ENCODE measurements at regions not wholly inside any gene's neighbourhood (a gene's known extent, or its start where the extent isn't known, plus 50 kb on each side); places are given as distances from the start of the nearest gene placed in this dataset.
"Not testable (repeated sequence)": the region's sequence is repeated elsewhere in the genome, so short reads cannot be mapped to it uniquely, and the experiment has no call there.

- DNase-seq = no peak
Observed at GRCh38 chr14:59131938-59132795, 56.3 kb upstream of the DAAM1 start.

GRCh38 chr14:59132796-59133494 is 55.5 kb upstream of the DAAM1 start:
- DNase-seq = no peak

GRCh38 chr14:59133709-59134108 is 54.8 kb upstream of the DAAM1 start:
- no peak for DNase-seq

- no peak for DNase-seq
Observed at GRCh38 chr14:59134307-59134706, 54.2 kb upstream of the DAAM1 start.

GRCh38 chr14:59137256-59137655 is 51.2 kb upstream of the DAAM1 start:
- no peak for DNase-seq

GRCh38 chr14:59138576-59138975 is 49.9 kb upstream of the DAAM1 start:
- DNase-seq = not testable (repeated sequence)
